GM18868 (cell line): ENCODE measurements at regions not wholly inside any gene's neighbourhood (a gene's known extent, or its start where the extent isn't known, plus 50 kb on each side); places are given as distances from the start of the nearest gene placed in this dataset.
"Not testable (repeated sequence)": the region's sequence is repeated elsewhere in the genome, so short reads cannot be mapped to it uniquely, and the experiment has no call there.

ENCODE experiments used
- ATAC-seq: cut with Tn5 transposase; IDR thresholded peaks from one replicate; pipeline ENCODE4 v1.9.1; 2021; ENCODE audit warnings: mild to moderate bottlenecking, moderate library complexity; ENCODE audit not compliant: unreplicated experiment

GRCh38 chr7:114293289-114294012 lies 121.2 kb upstream of the FOXP2 start:
- ATAC-seq = no peak

- no peak for ATAC-seq
Measured at GRCh38 chr7:114279901-114280300, 134.7 kb upstream of the FOXP2 start.

GRCh38 chr7:114273218-114273617 lies 141.4 kb upstream of the FOXP2 start:
- no peak for ATAC-seq

- ATAC-seq = no peak
Measured at GRCh38 chr7:114269714-114270113, 144.9 kb upstream of the FOXP2 start.

- not testable (repeated sequence) for ATAC-seq
Measured at GRCh38 chr7:114267550-114267949, 147.1 kb upstream of the FOXP2 start.

GRCh38 chr7:114264023-114264422 lies 150.6 kb upstream of the FOXP2 start:
- ATAC-seq = no peak

- no peak for ATAC-seq
Measured at GRCh38 chr7:114263219-114263618, 151.4 kb upstream of the FOXP2 start.

GRCh38 chr7:114255404-114255841 lies 159.2 kb upstream of the FOXP2 start:
- no peak for ATAC-seq

GRCh38 chr7:114243646-114244045 lies 171.0 kb upstream of the FOXP2 start:
- ATAC-seq = no peak

GRCh38 chr7:114242992-114243507 lies 171.6 kb upstream of the FOXP2 start:
- ATAC-seq = no peak

- ATAC-seq = no peak
Measured at GRCh38 chr7:114229246-114229645, 185.4 kb upstream of the FOXP2 start.

GRCh38 chr7:114225784-114226183 lies 188.8 kb upstream of the FOXP2 start:
- no peak for ATAC-seq

- no peak for ATAC-seq
Measured at GRCh38 chr7:114218283-114218682, 196.3 kb upstream of the FOXP2 start.

- peak; percentile 42 for ATAC-seq
Measured at GRCh38 chr7:114217026-114217806, 197.4 kb upstream of the FOXP2 start.

- ATAC-seq = no peak
Measured at GRCh38 chr7:114214466-114214865, 200.1 kb upstream of the FOXP2 start.

- ATAC-seq = no peak
Measured at GRCh38 chr7:114212721-114213429, 201.7 kb upstream of the FOXP2 start.

GRCh38 chr7:114209968-114210367 lies 204.6 kb upstream of the FOXP2 start:
- ATAC-seq = no peak

- ATAC-seq = no peak
Measured at GRCh38 chr7:114206688-114207087, 207.9 kb upstream of the FOXP2 start.

- no peak for ATAC-seq
Measured at GRCh38 chr7:114196517-114196916, 218.1 kb upstream of the FOXP2 start.

- ATAC-seq = no peak
Measured at GRCh38 chr7:114190387-114190786, 224.2 kb upstream of the FOXP2 start.

- no peak for ATAC-seq
Measured at GRCh38 chr7:114183311-114184088, 231.1 kb upstream of the FOXP2 start.
